Neutrophil (primary cell): ENCODE measurements at regions not wholly inside any gene's neighbourhood (a gene's known extent, or its start where the extent isn't known, plus 50 kb on each side); places are given as distances from the start of the nearest gene placed in this dataset.
"Not testable (repeated sequence)": the region's sequence is repeated elsewhere in the genome, so short reads cannot be mapped to it uniquely, and the experiment has no call there.

Source experiments
- H3K27ac ChIP-seq: fragments of 200-600 bp; sonication (generic); 2 replicates; pipeline ENCODE4 v1.5.1; 2016; ENCODE audit warnings: mild to moderate bottlenecking, moderate library complexity
- H3K27me3 ChIP-seq: fragments of 200-600 bp; sonication (generic); 2 replicates; pipeline ENCODE4 v1.6.0; 2016; ENCODE audit warnings: mild to moderate bottlenecking
- H3K36me3 ChIP-seq: fragments of 200-600 bp; sonication (generic); 2 replicates; pipeline ENCODE4 v1.5.1; 2017
- H3K4me1 ChIP-seq, 2 experiments: fragments of 200-600 bp in 1 of 2; sonication (generic) in 1 of 2; 1 replicate in 1 of 2; 2 replicates in 1 of 2; pipeline versions ENCODE4 v1.5.1 to v1.6.1; 2013 to 2016; ENCODE audit warnings: low read depth in 1 of 2, low read length in 1 of 2, mild to moderate bottlenecking in 1 of 2, moderate library complexity in 1 of 2; ENCODE audit not compliant: control insufficient read depth in 1 of 2, insufficient read depth in 1 of 2
- H3K4me3 ChIP-seq, 2 experiments: fragments of 200-600 bp in 1 of 2; sonication (generic) in 1 of 2; 1 replicate in 1 of 2; 2 replicates in 1 of 2; pipeline ENCODE4 v1.5.1; 2013 to 2016; ENCODE audit warnings: low read depth in 1 of 2, low read length in 1 of 2, mild to moderate bottlenecking in 1 of 2, moderate library complexity in 1 of 2
- H3K9me3 ChIP-seq: fragments of 200-600 bp; sonication (generic); 2 replicates; pipeline ENCODE4 v1.5.1; 2016
- CTCF ChIP-seq: fragments of 200-600 bp; sonication (generic); IDR thresholded peaks from 2 replicates; pipeline ENCODE4 v1.5.1; 2016; ENCODE audit warnings: antibody characterized with exemption

DNA sequence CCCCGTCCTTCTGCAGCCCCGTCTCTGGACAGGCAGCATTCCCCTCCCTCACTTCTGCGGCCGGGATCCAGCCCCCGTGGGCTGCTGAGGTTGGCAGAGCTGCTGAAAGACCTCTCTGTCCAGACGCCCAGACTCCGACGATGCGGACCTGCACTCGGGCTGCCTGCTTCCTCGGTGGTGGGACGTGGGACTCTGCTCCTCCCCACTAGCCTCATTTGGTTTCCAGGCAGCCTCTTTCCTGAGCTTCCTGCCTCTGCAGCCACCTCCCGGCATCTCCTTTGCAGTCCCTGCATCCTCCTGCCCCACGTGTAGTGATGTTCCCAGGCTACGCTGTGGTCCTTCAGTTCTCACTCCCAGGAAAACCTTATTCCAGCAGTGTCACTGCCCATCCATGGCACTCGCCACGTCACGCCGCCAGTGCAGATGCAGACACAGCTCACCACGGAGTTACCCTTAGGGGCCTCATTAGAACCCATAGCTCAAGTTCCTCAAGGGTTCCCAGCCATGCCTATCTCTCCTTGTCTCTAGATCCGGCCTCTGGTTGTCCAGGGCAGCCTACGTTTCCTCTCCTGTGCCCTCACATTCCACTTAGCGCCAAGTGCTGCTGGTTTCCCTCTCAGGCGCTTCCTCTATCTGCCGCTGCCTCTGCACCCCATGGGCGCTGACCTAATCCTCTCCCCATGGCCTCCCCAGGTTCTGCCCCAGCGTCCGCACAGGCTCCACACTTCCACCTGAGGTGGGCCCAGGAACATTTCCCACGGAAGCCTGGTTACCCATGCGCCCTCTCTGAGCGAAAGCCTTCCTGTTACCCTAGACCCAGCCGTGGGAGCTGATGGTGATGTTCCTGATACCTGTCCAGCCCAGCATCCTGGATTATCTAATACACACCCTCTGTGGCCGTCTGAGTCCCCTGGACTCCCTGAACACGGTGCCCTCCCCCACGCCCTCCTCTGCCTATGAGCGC, 318.3 kb upstream of the MYT1L start:
- TF ChIP-seq CTCF = no peak
- Histone ChIP-seq H3K36me3 (no peaks in the 10 kb centered on the region), H3K4me1 (no peaks in the 10 kb centered on the region), H3K9me3 (no peaks in the 10 kb centered on the region), H3K27ac (no peak overlapping the region), H3K27me3 (no peaks in the 10 kb centered on the region), H3K4me3 (no peak overlapping the region)

DNA sequence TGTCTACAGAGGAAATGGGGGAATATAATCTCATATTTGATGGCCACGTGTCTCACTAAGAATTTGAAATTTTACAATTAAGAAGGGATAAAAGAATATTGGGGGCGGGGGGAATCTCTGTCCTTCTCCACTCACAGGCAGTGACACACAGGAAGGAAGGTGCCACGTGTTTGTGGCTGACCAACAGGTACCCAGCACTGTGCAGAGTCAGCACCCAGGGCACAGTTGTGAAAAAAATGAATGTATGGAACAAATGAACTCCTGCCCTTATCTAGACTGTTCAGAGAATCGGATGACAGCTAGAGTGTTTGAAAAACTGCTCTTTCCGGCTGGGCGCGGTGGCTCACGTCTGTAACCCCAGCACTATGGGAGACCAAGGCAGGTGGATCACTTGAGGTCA, 317.0 kb upstream of the MYT1L start:
- Histone ChIP-seq H3K4me1 (no peaks in the 10 kb centered on the region), H3K27me3 (no peaks in the 10 kb centered on the region), H3K4me3 (no peak overlapping the region), H3K9me3 (no peaks in the 10 kb centered on the region), H3K27ac (no peak overlapping the region), H3K36me3 (no peaks in the 10 kb centered on the region)
- no peak for TF ChIP-seq CTCF

- no peaks in the 10 kb centered on the region for H3K36me3 ChIP-seq
- no peaks in the 10 kb centered on the region for H3K4me1 ChIP-seq
- no peak overlapping the region for H3K27ac ChIP-seq
- no peak for TF ChIP-seq CTCF
- H3K27me3 ChIP-seq = no peaks in the 10 kb centered on the region
- H3K4me3 ChIP-seq = no peak overlapping the region
- no peaks in the 10 kb centered on the region for H3K9me3 ChIP-seq
Measured at GRCh38 chr2:2647141-2647541, 316.1 kb upstream of the MYT1L start.

DNA sequence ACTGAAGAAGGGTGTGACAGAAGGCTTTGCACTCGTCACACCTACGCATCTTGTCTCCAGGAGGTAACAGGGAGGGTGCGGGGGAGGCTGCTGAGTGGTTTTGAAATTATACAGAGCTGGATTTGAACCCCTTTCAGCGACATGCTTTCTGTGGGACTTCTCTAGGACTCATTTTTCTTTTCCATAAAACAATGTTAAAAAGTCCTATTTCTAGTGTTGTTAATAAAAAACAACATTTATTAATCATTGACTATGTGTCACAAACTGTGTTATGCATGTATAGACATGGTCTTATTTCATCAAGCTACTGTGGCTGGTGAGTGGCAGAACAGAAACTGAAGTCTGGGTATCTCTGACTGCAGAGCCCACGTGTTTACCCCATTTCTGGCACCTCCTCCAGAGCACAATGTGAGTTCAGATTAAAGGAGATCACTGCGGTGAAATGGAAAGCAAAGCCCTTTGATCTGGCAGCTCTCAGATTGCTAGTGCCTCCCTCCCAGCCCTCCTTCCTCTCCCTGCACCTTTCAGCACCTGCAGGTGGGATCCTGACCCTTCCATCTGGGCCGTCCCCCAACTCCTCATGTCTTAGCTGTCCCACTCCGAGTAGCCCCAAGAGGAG, 315.5 kb upstream of the MYT1L start:
- TF ChIP-seq CTCF = no peak
- Histone ChIP-seq H3K4me3 (no peak overlapping the region), H3K9me3 (no peaks in the 10 kb centered on the region), H3K4me1 (no peaks in the 10 kb centered on the region), H3K27me3 (no peaks in the 10 kb centered on the region), H3K27ac (no peak overlapping the region), H3K36me3 (no peaks in the 10 kb centered on the region)

DNA sequence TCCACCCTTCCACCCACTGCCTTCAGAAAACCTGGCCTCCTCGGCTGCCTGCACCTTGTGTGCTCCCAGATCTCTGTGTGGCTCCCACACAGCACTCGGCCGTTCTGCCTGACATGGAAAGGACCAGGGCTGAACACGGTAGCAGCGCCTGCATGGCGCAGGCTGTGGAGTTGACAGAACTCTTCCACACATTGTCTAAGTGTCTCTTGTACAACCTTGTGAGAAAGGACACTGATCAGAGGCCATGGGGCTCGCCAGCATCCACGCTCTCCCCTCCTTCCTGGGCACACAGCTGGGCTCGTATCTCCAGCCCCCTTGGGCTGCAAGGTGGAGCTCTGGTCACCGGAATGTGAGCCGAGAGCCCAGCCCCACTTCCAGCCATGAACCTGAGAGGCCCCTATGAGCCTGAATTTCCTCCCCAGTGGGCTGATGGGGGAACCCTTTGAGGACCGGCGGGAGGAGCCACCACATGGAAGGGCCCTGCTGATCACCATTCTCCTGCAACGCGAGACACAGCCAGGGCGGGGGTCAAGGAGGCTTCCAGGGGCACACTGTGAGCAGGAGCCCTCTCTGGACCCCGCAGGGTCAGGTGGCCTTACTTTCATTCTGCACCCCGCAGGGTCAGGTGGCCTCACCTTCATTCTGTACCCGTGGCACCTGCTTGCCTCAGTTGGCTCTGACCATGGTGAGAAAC, 314.2 kb upstream of the MYT1L start:
- Histone ChIP-seq H3K4me3 (no peak overlapping the region), H3K27me3 (no peaks in the 10 kb centered on the region), H3K36me3 (no peaks in the 10 kb centered on the region), H3K9me3 (no peaks in the 10 kb centered on the region), H3K4me1 (no peaks in the 10 kb centered on the region), H3K27ac (no peak overlapping the region)
- no peak for TF ChIP-seq CTCF

- not testable (repeated sequence) for H3K9me3 ChIP-seq
Measured at GRCh38 chr2:2644751-2645150, 313.7 kb upstream of the MYT1L start.

More at GRCh38 chr2:2644751-2645150, 313.7 kb upstream of the MYT1L start:
- H3K4me1 ChIP-seq, H3K27ac ChIP-seq, H3K4me3 ChIP-seq, H3K36me3 ChIP-seq, H3K27me3 ChIP-seq: not testable (repeated sequence)
